GM12874 (cell line): ENCODE measurements at regions not wholly inside any gene's neighbourhood (a gene's known extent, or its start where the extent isn't known, plus 50 kb on each side); places are given as distances from the start of the nearest gene placed in this dataset.

Source experiments
- CTCF ChIP-seq: IDR thresholded peaks from 2 replicates; pipeline ENCODE4 v1.5.1; 2011; ENCODE audit warnings: low read depth, mild to moderate bottlenecking, control low read depth, low read length, moderate library complexity; ENCODE audit not compliant: insufficient read depth

- no peak for TF ChIP-seq CTCF
These were observed 99.8 kb downstream of the SEPTIN7 start for GRCh38 chr7:35900651-35901050.

- TF ChIP-seq CTCF: no peak
These were observed 104.7 kb downstream of the SEPTIN7 start for GRCh38 chr7:35905555-35905954.

- peak; percentile 74 for TF ChIP-seq CTCF
These were observed 105.5 kb downstream of the SEPTIN7 start for GRCh38 chr7:35906191-35906908.

GRCh38 chr7:35908331-35909216 lies 107.7 kb downstream of the SEPTIN7 start:
- TF ChIP-seq CTCF: no peak

GRCh38 chr7:35909870-35910357 lies 109.1 kb downstream of the SEPTIN7 start:
- no peak for TF ChIP-seq CTCF

- no peak for TF ChIP-seq CTCF
These were observed 166.7 kb downstream of the SEPTIN7 start for GRCh38 chr7:35967366-35968139.
